ENCODE measurements at regions not wholly inside any gene's neighbourhood (a gene's known extent, or its start where the extent isn't known, plus 50 kb on each side); places are given as distances from the start of the nearest gene placed in this dataset.

GRCh38 chr5:14063138-14063537 lies 80.0 kb upstream of the TRIO start:
- H3K27ac Mint-ChIP-seq, result no peak overlapping the region
- peaks cover 9% of the 10 kb centered on the region for H3K27me3 Mint-ChIP-seq

GRCh38 chr5:14062178-14062577 lies 81.0 kb upstream of the TRIO start:
- H3K27ac Mint-ChIP-seq, result no peak overlapping the region
- H3K27me3 Mint-ChIP-seq, result peaks cover 9% of the 10 kb centered on the region
- H3K9me3 Mint-ChIP-seq, result peaks cover 3% of the 10 kb centered on the region
- no peaks in the 10 kb centered on the region for H3K36me3 Mint-ChIP-seq
- H3K4me1 Mint-ChIP-seq, result no peaks in the 10 kb centered on the region
- H3K4me3 Mint-ChIP-seq, result no peak overlapping the region
- no peak for ATAC-seq

More at GRCh38 chr5:14063138-14063537, 80.0 kb upstream of the TRIO start:
- no peak overlapping the region for H3K4me3 Mint-ChIP-seq
- peaks cover 3% of the 10 kb centered on the region for H3K9me3 Mint-ChIP-seq
- H3K36me3 Mint-ChIP-seq, result no peaks in the 10 kb centered on the region
- no peaks in the 10 kb centered on the region for H3K4me1 Mint-ChIP-seq
- no peak for ATAC-seq

- Mint-ChIP-seq H3K27ac (no peak overlapping the region), H3K27me3 (peaks cover 9% of the 10 kb centered on the region), H3K4me1 (no peaks in the 10 kb centered on the region), H3K4me3 (no peak overlapping the region), H3K9me3 (peaks cover 3% of the 10 kb centered on the region), H3K36me3 (no peaks in the 10 kb centered on the region)
- ATAC-seq, result no peak
Measured at GRCh38 chr5:14061106-14061505, 82.0 kb upstream of the TRIO start.

GRCh38 chr5:14060218-14060617 lies 82.9 kb upstream of the TRIO start:
- ATAC-seq, result no peak
- Mint-ChIP-seq H3K27ac (no peak overlapping the region), H3K4me1 (no peaks in the 10 kb centered on the region), H3K4me3 (no peak overlapping the region), H3K9me3 (peaks cover 3% of the 10 kb centered on the region), H3K36me3 (no peaks in the 10 kb centered on the region), H3K27me3 (peaks cover 11% of the 10 kb centered on the region)

- no peaks in the 10 kb centered on the region for H3K4me1 Mint-ChIP-seq
- H3K9me3 Mint-ChIP-seq, result peaks cover 3% of the 10 kb centered on the region
- no peaks in the 10 kb centered on the region for H3K36me3 Mint-ChIP-seq
- no peak overlapping the region for H3K4me3 Mint-ChIP-seq
- H3K27me3 Mint-ChIP-seq, result peaks cover 15% of the 10 kb centered on the region
- no peak for ATAC-seq
- no peak overlapping the region for H3K27ac Mint-ChIP-seq
Measured at GRCh38 chr5:14059810-14060209, 83.3 kb upstream of the TRIO start.

- no peaks in the 10 kb centered on the region for H3K36me3 Mint-ChIP-seq
- ATAC-seq, result no peak
- no peak overlapping the region for H3K4me3 Mint-ChIP-seq
- H3K4me1 Mint-ChIP-seq, result no peaks in the 10 kb centered on the region
- H3K27me3 Mint-ChIP-seq, result peaks cover 28% of the 10 kb centered on the region
- H3K27ac Mint-ChIP-seq, result no peak overlapping the region
- peaks cover 3% of the 10 kb centered on the region for H3K9me3 Mint-ChIP-seq
Measured at GRCh38 chr5:14057289-14057688, 85.9 kb upstream of the TRIO start.

GRCh38 chr5:14056039-14056438 lies 87.1 kb upstream of the TRIO start:
- Mint-ChIP-seq H3K4me3 (no peak overlapping the region), H3K4me1 (no peaks in the 10 kb centered on the region), H3K27me3 (peaks cover 27% of the 10 kb centered on the region), H3K36me3 (no peaks in the 10 kb centered on the region), H3K27ac (no peak overlapping the region), H3K9me3 (peaks cover 3% of the 10 kb centered on the region)
- ATAC-seq, result no peak

GRCh38 chr5:14054965-14055963 lies 87.9 kb upstream of the TRIO start:
- Mint-ChIP-seq H3K27me3 (peaks cover 23% of the 10 kb centered on the region), H3K4me3 (no peak overlapping the region), H3K36me3 (no peaks in the 10 kb centered on the region), H3K27ac (no peak overlapping the region), H3K4me1 (no peaks in the 10 kb centered on the region), H3K9me3 (no peaks in the 10 kb centered on the region)
- no peak for ATAC-seq

GRCh38 chr5:14054111-14054854 lies 88.9 kb upstream of the TRIO start:
- ATAC-seq, result no peak
- H3K9me3 Mint-ChIP-seq, result no peaks in the 10 kb centered on the region
- H3K27ac Mint-ChIP-seq, result no peak overlapping the region
- no peaks in the 10 kb centered on the region for H3K4me1 Mint-ChIP-seq
- no peak overlapping the region for H3K4me3 Mint-ChIP-seq
- H3K27me3 Mint-ChIP-seq, result peaks cover 23% of the 10 kb centered on the region
- no peaks in the 10 kb centered on the region for H3K36me3 Mint-ChIP-seq

GRCh38 chr5:14050821-14051220 lies 92.3 kb upstream of the TRIO start:
- no peaks in the 10 kb centered on the region for H3K36me3 Mint-ChIP-seq
- no peak overlapping the region for H3K27ac Mint-ChIP-seq
- H3K27me3 Mint-ChIP-seq, result peaks cover 41% of the 10 kb centered on the region
- no peak for ATAC-seq
- H3K4me1 Mint-ChIP-seq, result no peaks in the 10 kb centered on the region
- no peak overlapping the region for H3K4me3 Mint-ChIP-seq
- no peaks in the 10 kb centered on the region for H3K9me3 Mint-ChIP-seq

- ATAC-seq, result no peak
- Mint-ChIP-seq H3K4me1 (no peaks in the 10 kb centered on the region), H3K36me3 (no peaks in the 10 kb centered on the region), H3K4me3 (no peak overlapping the region), H3K27me3 (peaks cover 48% of the 10 kb centered on the region), H3K9me3 (no peaks in the 10 kb centered on the region), H3K27ac (no peak overlapping the region)
Measured at GRCh38 chr5:14048434-14048833, 94.7 kb upstream of the TRIO start.

GRCh38 chr5:14041528-14042192 lies 97.2 kb upstream of the DNAH5 start:
- Mint-ChIP-seq H3K27me3 (peaks cover 65% of the 10 kb centered on the region), H3K36me3 (no peaks in the 10 kb centered on the region), H3K27ac (no peak overlapping the region), H3K4me3 (no peak overlapping the region), H3K4me1 (no peaks in the 10 kb centered on the region), H3K9me3 (no peaks in the 10 kb centered on the region)
- no peak for ATAC-seq

GRCh38 chr5:14040542-14040941 lies 96.1 kb upstream of the DNAH5 start:
- ATAC-seq, result no peak
- Mint-ChIP-seq H3K4me1 (no peaks in the 10 kb centered on the region), H3K9me3 (no peaks in the 10 kb centered on the region), H3K36me3 (no peaks in the 10 kb centered on the region), H3K4me3 (no peak overlapping the region), H3K27ac (no peak overlapping the region), H3K27me3 (peaks cover 54% of the 10 kb centered on the region)

- Mint-ChIP-seq H3K4me3 (no peak overlapping the region), H3K27ac (no peak overlapping the region), H3K27me3 (peaks cover 49% of the 10 kb centered on the region), H3K36me3 (no peaks in the 10 kb centered on the region), H3K9me3 (no peaks in the 10 kb centered on the region), H3K4me1 (no peaks in the 10 kb centered on the region)
- ATAC-seq, result no peak
Measured at GRCh38 chr5:14039576-14039975, 95.1 kb upstream of the DNAH5 start.

GRCh38 chr5:14039063-14039462 lies 94.6 kb upstream of the DNAH5 start:
- H3K4me3 Mint-ChIP-seq, result no peak overlapping the region
- H3K4me1 Mint-ChIP-seq, result no peaks in the 10 kb centered on the region
- no peak for ATAC-seq
- no peaks in the 10 kb centered on the region for H3K9me3 Mint-ChIP-seq
- no peak overlapping the region for H3K27ac Mint-ChIP-seq
- H3K27me3 Mint-ChIP-seq, result peaks cover 49% of the 10 kb centered on the region
- no peaks in the 10 kb centered on the region for H3K36me3 Mint-ChIP-seq
